ENCODE measurements at regions not wholly inside any gene's neighbourhood (a gene's known extent, or its start where the extent isn't known, plus 50 kb on each side); places are given as distances from the start of the nearest gene placed in this dataset.

DNA sequence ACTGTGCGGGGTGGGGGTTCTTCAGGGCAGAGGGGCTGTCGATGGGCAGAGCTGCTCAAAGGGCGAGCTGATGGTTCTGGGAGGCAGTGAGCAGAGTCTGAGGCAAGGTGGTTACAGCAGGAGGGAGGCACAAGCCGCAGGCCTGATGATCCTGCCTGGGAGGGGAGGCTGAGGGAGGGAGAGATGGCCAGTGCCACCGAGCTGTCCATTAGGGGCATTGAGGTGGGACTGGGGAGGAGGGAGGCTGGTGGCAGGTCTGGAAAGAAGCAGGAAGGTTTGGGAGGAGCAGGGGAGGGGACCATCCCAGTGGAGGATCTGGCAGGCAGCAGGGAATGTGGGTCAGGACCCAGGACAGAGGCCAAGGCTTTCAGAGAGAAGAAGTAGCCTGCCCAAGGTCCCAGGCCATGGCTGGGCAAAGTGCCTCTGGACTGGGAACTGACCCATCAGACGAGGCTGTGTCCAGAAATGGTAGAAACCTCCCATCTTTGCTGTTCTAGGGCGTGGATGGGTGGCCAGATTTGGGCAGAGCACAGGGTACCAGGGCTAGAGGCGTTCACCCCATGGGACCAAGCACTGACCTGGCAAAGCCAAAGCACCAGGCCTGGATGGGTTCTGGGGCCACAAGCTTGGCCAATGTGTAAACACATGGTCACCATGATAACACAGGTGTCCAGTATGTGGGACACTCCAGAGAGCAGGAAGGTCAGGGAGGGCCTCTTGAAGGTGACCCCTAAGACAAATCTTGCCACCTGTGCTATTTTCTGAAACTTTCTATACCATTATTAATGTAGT lies 55.5 kb downstream of the INHBB start:
- DNase-seq, result no peak

- DNase-seq, result no peak
Observed at GRCh38 chr2:120402067-120402433, 56.1 kb downstream of the INHBB start.

- DNase-seq, result no peak
Observed at GRCh38 chr2:120402508-120402907, 56.6 kb downstream of the INHBB start.

- DNase-seq, result no peak
Observed at GRCh38 chr2:120403261-120403660, 57.3 kb downstream of the INHBB start.

DNA sequence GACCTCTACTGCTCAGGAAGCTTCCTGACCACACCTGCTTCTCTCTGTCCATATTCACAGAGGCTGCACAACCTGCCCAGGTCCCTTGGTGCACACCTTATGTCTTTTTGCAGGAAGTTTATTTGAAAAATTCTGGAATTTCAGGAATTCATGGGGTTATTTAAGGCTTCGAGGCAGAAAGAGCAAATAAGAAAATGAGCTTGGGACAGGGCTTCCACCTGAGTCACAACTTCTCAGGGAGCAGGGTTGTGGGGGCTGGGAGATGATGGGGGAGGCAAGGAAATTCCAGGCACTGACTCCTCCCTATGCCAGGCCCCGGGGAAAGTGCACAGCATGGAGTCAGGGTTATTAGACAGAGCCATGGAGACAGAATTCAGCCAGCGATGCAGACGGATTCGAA lies 57.7 kb downstream of the INHBB start:
- DNase-seq, result no peak

GRCh38 chr2:120404274-120404673 lies 58.3 kb downstream of the INHBB start:
- DNase-seq, result no peak

GRCh38 chr2:120404941-120405758 lies 59.2 kb downstream of the INHBB start:
- DNase-seq, result no peak

DNA sequence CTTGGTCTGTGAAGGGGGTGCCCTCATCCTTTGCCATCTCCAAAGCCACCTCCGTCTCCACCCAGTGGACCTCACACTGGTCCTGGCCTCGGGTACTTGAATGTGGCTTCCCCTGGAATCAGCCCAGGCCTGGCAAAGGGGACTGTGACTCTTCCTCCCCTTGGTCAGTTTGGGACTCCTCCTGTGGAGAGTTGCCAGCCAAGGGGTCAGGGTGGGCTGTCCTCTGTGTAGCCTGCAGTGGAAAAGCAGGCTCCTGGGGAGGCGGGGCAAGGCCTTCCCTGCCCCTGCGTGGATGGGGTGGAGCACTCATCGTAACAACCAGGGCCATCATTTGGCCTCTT lies 59.8 kb downstream of the INHBB start:
- DNase-seq, result no peak

DNA sequence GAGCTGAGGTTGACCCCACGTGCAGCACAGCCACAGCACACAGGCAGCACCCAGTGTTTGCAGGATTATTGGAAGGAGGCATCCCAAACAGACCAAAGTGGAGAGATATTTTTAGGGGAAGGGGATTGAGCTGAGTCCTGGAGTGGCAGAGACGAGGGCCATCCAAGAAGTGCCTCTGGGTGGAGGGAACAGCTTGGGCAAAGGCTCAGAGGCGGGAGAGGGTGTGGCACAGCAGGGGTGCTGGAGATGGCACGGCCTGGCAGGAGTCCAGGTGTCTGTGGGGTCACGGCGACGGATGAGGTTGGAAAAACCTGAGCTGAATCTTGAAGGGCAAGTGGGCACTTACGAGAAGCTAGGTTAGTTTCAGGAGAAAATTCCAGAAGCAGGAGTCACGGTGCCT lies 60.6 kb downstream of the INHBB start:
- no peak for DNase-seq

- no peak for DNase-seq
Observed at GRCh38 chr2:120410487-120410886, 64.6 kb downstream of the INHBB start.

DNA sequence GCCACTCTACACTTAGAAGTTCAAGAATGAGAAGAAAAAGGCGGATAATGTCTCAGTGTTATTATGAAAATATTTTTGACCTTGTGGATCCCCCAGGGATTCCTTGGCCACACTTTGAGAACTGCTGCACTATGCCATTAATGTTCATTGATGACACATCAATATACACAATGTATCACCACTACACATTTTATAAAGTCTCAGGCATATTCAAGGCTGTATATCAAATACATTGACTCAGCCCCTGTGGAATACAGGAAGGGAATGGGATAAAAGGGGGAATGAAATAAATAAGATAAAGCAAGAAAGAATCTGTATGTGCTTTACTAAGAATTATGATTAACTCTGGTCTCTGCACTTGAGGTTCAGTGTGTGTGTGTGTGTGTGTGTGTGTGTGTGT lies 69.1 kb downstream of the INHBB start:
- DNase-seq, result no peak

DNA sequence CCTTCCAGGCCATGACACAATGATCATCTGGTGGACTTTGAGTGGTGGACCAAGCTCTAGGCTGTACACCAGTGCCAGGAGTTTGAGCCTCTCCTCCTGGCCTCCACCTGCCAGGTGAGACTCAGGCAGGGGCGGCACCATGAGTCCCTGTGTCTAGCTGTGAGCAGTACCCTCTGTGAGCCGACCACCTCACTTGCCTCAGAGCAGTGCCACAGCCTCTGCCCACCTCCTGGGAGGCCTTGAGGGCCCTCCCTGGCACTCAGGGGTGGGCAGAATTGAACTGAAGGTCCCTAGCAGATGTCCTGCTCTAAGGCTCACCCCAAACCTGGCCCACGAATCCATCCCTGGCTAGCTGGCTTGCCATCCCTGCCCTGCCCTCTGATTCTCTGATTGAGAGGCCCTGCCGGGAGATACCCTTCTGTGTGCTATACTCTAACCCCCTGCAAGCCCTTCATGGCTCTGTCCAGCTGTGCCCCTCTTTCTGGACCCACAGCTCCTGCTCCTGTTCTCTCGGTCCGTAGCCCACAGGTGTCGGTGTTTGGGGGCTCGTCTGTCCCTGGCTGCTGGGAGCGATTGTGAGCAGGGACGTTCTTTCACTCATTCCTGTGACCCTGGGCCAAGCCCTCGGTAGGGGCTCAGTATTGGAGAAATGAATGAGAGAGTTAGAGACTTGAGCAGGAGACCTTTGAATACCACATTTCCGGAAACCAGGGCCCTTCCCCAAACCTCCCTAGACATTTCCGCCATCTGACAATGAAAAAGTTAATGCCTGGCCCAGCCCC lies 70.0 kb downstream of the INHBB start:
- DNase-seq, result no peak

DNA sequence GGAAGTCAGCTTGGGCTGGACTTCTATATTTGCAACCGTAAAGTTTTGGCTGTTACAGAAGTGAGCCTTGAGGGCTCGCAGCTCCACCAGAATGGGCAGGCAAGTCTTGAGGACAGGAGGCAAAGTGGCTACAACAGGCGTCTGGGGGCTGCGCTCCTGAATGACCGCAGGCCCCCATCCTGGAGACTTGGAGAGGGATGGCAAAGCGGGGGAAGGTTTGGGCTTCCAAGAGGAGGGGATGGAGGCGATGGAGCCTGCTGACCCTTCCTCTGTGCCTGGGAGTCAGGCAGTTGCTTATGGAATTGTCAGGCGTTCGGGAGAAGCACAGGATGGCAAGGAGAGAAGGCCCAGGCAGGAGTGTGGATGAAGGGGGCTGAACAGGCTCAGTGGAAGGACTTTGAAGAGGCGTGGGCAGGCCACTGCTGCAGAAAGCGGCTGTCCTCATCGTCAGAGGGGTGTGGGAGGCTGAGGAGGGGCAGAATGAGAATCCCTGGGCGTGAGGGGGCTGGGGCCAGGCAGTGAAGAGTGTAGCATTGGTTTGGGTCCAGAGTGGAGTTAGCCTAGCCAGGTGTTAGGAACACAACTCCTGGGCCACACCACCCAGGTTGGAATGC lies 72.3 kb downstream of the INHBB start:
- no peak for DNase-seq

- no peak for DNase-seq
Observed at GRCh38 chr2:120419073-120419472, 73.1 kb downstream of the INHBB start.

- no peak for DNase-seq
Observed at GRCh38 chr2:120419955-120420354, 74.0 kb downstream of the INHBB start.

DNA sequence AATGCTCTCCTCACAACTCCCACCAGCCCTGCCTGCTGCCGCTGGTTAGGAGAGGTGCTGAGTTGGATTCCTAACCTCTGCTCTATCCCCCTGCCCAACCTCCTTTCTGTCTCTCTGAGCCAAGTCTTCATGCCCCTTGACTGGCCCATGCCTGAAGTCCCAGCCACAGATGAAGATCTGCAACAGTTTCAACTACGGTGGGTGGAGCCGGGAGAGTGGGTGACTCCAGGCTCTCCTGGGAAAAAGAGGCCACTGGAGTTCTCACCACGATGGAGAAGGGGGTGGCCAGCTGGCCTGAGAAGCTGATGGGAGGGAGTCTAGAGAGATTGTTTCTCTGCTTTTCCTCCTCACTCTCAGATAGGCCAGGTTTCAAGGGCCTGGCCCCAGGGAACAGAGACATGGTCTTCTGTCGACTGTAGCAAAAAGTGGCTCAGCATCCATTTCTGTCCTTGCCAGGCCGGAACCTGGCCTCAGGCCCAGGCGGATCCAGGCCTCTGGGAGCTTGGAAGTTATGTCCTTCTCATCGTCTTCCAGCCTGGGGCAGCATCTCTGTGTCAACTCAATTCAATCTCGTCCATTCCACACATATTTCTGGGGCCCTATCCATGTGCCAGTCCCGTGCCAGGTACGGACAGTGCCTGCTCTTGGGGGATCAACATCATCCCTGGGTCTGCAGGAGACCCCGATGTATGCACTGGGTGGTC lies 75.3 kb downstream of the INHBB start:
- no peak for DNase-seq

DNA sequence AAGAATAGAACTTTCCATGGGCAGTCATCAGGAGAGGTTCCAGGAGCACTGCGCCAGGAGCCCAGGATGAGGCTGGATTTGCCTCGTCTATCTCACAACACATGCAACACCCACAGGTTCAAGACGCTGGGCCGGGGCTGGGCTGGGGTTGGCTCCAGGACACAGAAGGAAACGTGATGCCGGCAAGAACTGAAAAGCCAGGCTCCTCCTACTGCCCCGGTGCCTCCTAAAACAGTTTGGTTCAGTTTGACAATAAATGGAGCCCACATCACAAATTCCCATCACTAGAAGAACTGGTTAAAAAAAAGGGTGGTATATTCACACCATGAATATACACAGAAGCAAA lies 75.9 kb downstream of the INHBB start:
- DNase-seq, result no peak

GRCh38 chr2:120422465-120423160 lies 76.7 kb downstream of the INHBB start:
- no peak for DNase-seq

- no peak for DNase-seq
Observed at GRCh38 chr2:120423167-120423943, 77.4 kb downstream of the INHBB start.

DNA sequence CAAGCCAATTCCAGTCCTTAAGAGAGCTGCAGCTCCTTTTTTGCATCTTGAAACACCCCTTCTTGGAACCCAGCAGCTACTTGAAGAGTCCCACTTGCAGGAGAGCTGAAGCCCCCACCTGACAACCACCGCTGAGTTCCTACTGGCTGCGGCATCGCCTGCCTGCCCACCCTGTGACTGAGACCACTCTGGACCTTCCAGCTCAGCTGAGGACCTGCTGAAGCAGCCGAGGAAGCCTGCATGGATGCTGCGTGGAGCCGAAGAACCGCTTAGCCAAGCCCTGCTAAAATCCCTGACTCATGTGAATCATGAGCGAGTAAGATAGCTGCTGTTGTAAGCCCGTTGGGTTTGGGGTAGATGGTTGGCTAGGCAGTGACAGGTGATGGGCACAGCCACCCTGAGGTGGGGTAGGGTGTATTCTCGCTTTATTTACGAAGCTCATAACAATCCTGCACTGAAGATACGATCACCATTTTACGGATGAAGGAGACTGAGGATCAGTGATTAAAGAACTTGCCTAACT lies 78.4 kb downstream of the INHBB start:
- no peak for DNase-seq

DNA sequence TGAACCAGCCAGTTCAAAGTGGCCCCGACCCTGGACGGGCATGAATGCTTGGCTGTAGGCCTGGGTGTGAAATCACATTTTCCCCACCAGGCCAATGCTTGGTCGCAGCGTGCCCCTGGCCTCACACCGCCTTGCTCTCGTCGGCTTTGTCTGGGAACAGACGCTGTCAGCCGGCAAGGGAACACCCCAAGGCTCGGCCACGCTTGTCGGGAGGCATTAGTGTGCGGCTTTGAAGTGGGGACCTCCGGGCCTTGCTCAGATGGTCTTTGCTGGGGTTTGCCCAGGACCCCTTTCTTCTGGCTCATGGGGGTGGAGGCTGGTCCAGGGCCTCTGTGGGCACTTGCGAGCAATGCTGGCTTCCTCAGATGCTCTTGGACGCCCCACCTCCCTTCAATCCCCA lies 79.1 kb downstream of the INHBB start:
- no peak for DNase-seq
